DOHH2 (cell line): ENCODE measurements at regions not wholly inside any gene's neighbourhood (a gene's known extent, or its start where the extent isn't known, plus 50 kb on each side); places are given as distances from the start of the nearest gene placed in this dataset.

ENCODE experiments used
- H3F3A ChIP-seq: fragments of 200-600 bp; sonication (generic), shearing (Covaris generic); 2 replicates; pipeline ENCODE4 v1.6.0; 2016; ENCODE audit warnings: antibody characterized with exemption, mild to moderate bottlenecking; ENCODE audit not compliant: control insufficient read depth, insufficient read depth
- H3K27ac ChIP-seq: fragments of 200-600 bp; sonication (generic); 2 replicates; pipeline ENCODE4 v1.5.1; 2014; ENCODE audit warnings: low read depth, mild to moderate bottlenecking, low read length, moderate library complexity
- H3K27me3 ChIP-seq: fragments of 200-600 bp; sonication (generic); 2 replicates; pipeline ENCODE4 v1.6.1; 2014; ENCODE audit warnings: mild to moderate bottlenecking, low read length, mixed read lengths; ENCODE audit not compliant: control insufficient read depth
- H3K36me3 ChIP-seq: fragments of 200-600 bp; sonication (generic); 2 replicates; pipeline ENCODE4 v1.6.1; 2014; ENCODE audit warnings: mild to moderate bottlenecking, low read length, moderate library complexity, mixed read lengths; ENCODE audit not compliant: control insufficient read depth
- H3K4me1 ChIP-seq: fragments of 200-600 bp; sonication (generic); 2 replicates; pipeline ENCODE4 v1.6.1; 2014; ENCODE audit warnings: mild to moderate bottlenecking, low read length, mixed read lengths; ENCODE audit not compliant: control insufficient read depth
- H3K4me2 ChIP-seq: fragments of 200-600 bp; sonication (generic); 2 replicates; pipeline ENCODE4 v1.6.0; 2014; ENCODE audit warnings: mild to moderate bottlenecking, low read length, moderate library complexity
- H3K4me3 ChIP-seq: fragments of 200-600 bp; sonication (generic); 2 replicates; pipeline ENCODE4 v1.5.1; 2014; ENCODE audit warnings: mild to moderate bottlenecking, low read length, mixed read lengths
- H3K79me2 ChIP-seq: fragments of 200-600 bp; sonication (generic); 2 replicates; pipeline ENCODE4 v1.6.1; 2014; ENCODE audit warnings: mild to moderate bottlenecking, low read length, mixed read lengths; ENCODE audit not compliant: control insufficient read depth
- H3K9me2 ChIP-seq: fragments of 200-600 bp; sonication (generic); replicated peaks from 2 replicates; pipeline ENCODE4 v1.6.1; 2014; ENCODE audit warnings: mild to moderate bottlenecking, low read length, mixed read lengths; ENCODE audit not compliant: control insufficient read depth
- H3K9me3 ChIP-seq: fragments of 200-600 bp; sonication (generic); 2 replicates; pipeline ENCODE4 v1.6.1; 2014; ENCODE audit warnings: antibody characterized with exemption, low read length, mixed read lengths; ENCODE audit not compliant: control insufficient read depth, insufficient read depth
- H4K20me1 ChIP-seq: fragments of 200-600 bp; sonication (generic); 2 replicates; pipeline ENCODE4 v1.6.0; 2014; ENCODE audit warnings: low read depth, mild to moderate bottlenecking, antibody characterized with exemption, low read length, moderate library complexity; ENCODE audit not compliant: control insufficient read depth, insufficient read depth
- EZH2phosphoT487 ChIP-seq: fragments of 200-600 bp; sonication (generic); IDR thresholded peaks from 2 replicates; pipeline ENCODE4 v1.6.1; 2017; ENCODE audit warnings: borderline replicate concordance, mild to moderate bottlenecking, antibody characterized with exemption, low read length, moderate library complexity, mixed read lengths
- TF ChIP-seq, protein P1 (sequence below): fragments of 200-600 bp; sonication (generic); IDR thresholded peaks from one replicate; pipeline ENCODE4 v1.5.1; 2014; ENCODE audit warnings: antibody characterized with exemption, mild to moderate bottlenecking, low read depth, low read length; ENCODE audit not compliant: poor library complexity, severe bottlenecking

- H4K20me1 ChIP-seq = no peaks in the 10 kb centered on the region
- H3F3A ChIP-seq = no peaks in the 10 kb centered on the region
- H3K9me3 ChIP-seq = no peaks in the 10 kb centered on the region
- H3K79me2 ChIP-seq = no peaks in the 10 kb centered on the region
- no peaks in the 10 kb centered on the region for H3K4me1 ChIP-seq
- no peaks in the 10 kb centered on the region for H3K9me2 ChIP-seq
- TF ChIP-seq, protein P1, sequence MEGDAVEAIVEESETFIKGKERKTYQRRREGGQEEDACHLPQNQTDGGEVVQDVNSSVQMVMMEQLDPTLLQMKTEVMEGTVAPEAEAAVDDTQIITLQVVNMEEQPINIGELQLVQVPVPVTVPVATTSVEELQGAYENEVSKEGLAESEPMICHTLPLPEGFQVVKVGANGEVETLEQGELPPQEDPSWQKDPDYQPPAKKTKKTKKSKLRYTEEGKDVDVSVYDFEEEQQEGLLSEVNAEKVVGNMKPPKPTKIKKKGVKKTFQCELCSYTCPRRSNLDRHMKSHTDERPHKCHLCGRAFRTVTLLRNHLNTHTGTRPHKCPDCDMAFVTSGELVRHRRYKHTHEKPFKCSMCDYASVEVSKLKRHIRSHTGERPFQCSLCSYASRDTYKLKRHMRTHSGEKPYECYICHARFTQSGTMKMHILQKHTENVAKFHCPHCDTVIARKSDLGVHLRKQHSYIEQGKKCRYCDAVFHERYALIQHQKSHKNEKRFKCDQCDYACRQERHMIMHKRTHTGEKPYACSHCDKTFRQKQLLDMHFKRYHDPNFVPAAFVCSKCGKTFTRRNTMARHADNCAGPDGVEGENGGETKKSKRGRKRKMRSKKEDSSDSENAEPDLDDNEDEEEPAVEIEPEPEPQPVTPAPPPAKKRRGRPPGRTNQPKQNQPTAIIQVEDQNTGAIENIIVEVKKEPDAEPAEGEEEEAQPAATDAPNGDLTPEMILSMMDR = no peak
- no peak for TF ChIP-seq EZH2phosphoT487
- H3K4me3 ChIP-seq = no peak overlapping the region
- H3K36me3 ChIP-seq = no peaks in the 10 kb centered on the region
- H3K4me2 ChIP-seq = no peak overlapping the region
- no peak overlapping the region for H3K27ac ChIP-seq
- no peaks in the 10 kb centered on the region for H3K27me3 ChIP-seq
These were observed 665.1 kb downstream of the CCSER2 start for GRCh38 chr10:84993251-84994035.

- H3K27me3 ChIP-seq = no peaks in the 10 kb centered on the region
- H3K4me2 ChIP-seq = no peak overlapping the region
- no peak overlapping the region for H3K4me3 ChIP-seq
- TF ChIP-seq EZH2phosphoT487 = no peak
- TF ChIP-seq, protein P1 = no peak
- no peak overlapping the region for H3K27ac ChIP-seq
- no peaks in the 10 kb centered on the region for H3K9me2 ChIP-seq
- H3K36me3 ChIP-seq = no peaks in the 10 kb centered on the region
- no peaks in the 10 kb centered on the region for H3F3A ChIP-seq
- no peaks in the 10 kb centered on the region for H3K9me3 ChIP-seq
- no peaks in the 10 kb centered on the region for H3K79me2 ChIP-seq
- H4K20me1 ChIP-seq = no peaks in the 10 kb centered on the region
- H3K4me1 ChIP-seq = no peaks in the 10 kb centered on the region
These were observed 666.3 kb downstream of the CCSER2 start for GRCh38 chr10:84994722-84995121.

DNA sequence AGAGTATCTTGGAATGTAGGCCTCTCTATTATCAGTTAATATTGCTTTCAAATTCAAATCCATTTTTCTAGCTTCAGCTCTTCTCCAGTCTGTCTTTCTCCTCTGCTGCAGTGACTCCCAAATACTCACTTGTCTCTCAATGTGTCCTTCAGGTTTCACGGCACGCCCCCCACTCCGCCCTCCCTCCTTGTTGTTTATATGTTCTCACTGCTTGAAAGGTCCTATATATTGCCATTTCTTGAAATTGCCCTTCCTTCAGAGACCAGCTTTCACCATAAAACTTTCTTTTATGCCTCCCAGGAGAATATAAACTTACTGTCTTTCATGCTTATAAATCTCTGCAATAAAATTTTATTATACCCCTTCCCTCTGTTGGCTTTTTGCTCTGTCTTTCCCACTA lies 668.2 kb downstream of the CCSER2 start:
- H3F3A ChIP-seq = no peaks in the 10 kb centered on the region
- H3K27me3 ChIP-seq = no peaks in the 10 kb centered on the region
- H3K36me3 ChIP-seq = no peaks in the 10 kb centered on the region
- TF ChIP-seq, protein P1 = no peak
- H3K9me3 ChIP-seq = no peaks in the 10 kb centered on the region
- H3K9me2 ChIP-seq = no peaks in the 10 kb centered on the region
- no peaks in the 10 kb centered on the region for H3K79me2 ChIP-seq
- H3K4me1 ChIP-seq = no peaks in the 10 kb centered on the region
- no peak overlapping the region for H3K4me2 ChIP-seq
- H3K4me3 ChIP-seq = no peak overlapping the region
- no peaks in the 10 kb centered on the region for H4K20me1 ChIP-seq
- no peak overlapping the region for H3K27ac ChIP-seq
